Coronary artery (tissue), 2 donors: ENCODE measurements at regions not wholly inside any gene's neighbourhood (a gene's known extent, or its start where the extent isn't known, plus 50 kb on each side); places are given as distances from the start of the nearest gene placed in this dataset.

Experiments used
- DNase-seq: peaks from one replicate; pipeline ENCODE4 v3.0.0-alpha.2; 2017; ENCODE audit warnings: low spot score
- H3K27ac ChIP-seq, 2 donors: fragments of 200-600 bp; sonication (generic); one replicate each; pipeline ENCODE4 v1.5.1; 2016 to 2019
- H3K4me3 ChIP-seq: fragments of 200-600 bp; sonication (generic); 2 replicates; pipeline ENCODE4 v1.5.1; 2016; ENCODE audit warnings: mild to moderate bottlenecking, moderate library complexity
- CTCF ChIP-seq: fragments of 200-600 bp; sonication (generic); IDR thresholded peaks from one replicate; pipeline ENCODE4 v1.5.1; 2019; ENCODE audit warnings: antibody characterized with exemption

DNA sequence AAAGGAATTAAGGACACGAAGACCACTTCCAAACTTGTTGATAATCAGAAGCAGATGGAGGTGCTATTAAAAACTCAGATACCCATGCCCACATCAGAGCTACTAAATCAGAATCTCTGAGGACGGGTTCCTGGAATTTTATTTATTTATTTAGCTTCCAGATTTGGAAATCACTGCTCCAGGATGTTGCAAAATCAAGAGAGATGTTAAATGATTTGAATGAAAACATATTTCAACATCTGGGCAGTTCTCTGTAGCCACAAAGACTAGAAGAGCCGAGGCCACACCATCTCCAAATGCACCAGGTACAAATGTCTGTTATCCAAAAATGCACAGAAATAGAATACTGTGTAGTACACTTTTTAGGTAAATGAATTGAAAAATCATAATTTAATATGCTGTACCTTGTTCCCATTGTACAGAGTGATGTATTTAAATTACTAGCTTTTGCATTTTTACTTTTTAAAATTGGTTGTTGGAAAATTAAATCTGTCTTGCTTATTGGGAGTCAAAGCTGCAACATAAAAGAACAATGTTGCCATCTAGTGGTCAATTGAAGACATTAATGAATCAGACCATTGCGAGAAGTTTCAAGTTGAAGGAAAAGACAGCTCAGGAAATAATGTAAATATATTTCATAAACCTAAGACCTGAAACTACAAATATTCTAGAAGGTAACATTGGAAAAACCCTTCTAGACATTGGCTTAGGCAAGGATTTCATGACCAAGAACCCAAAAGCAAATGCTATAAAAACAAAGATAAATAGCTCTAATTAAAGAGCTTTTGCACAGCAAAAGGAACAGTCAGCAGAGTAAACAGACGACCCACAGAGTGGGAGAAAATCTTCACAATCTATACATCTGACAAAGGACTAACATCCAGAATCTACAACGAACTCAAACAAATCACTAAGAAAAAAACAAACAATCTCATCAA lies 151.3 kb upstream of the TTC29 start:
- DNase-seq, result no peak
- no peak overlapping the region for H3K4me3 ChIP-seq
- H3K27ac ChIP-seq, result no peak overlapping the region
- peak; percentile 36 for TF ChIP-seq CTCF

DNA sequence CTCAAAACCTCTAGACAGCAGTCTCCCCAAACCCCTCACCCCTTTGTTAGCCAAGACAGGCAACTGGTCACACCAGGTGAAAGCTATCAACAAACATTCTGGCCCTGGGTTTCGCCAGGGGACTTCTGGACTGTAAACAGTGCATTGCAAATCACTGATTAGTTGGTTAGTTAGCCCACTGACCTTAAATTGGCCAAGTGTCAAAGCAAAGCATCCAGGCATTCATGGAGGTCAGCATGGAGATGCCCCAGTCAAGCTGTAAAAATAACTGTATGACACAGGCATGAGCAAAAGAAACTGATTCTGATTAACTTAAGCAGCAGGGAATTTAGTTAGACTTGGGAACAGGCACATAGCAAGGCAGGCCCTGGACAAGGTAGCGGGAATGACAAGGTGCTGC lies 156.0 kb upstream of the TTC29 start:
- TF ChIP-seq CTCF, result no peak
- Histone ChIP-seq H3K4me3 (no peak overlapping the region), H3K27ac (no peak overlapping the region)
- no peak for DNase-seq

DNA sequence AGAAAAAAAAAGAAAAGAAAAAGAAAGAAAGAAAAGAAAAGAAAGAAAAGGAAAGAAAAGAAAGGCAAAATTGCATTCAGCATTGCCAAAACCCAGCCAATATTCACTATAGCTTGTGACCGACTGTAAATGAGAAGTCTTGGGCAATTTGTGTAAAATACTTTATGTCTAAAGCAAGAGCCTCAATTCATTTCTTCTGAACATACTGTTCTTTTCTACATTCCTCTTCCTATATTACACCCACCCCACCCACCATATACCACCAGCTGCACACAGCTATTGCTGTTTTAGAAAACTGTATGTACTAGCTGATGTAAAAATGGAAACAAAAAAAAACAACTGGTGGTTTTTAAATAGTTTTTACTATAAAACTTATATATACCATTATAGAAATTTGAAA lies 156.9 kb upstream of the TTC29 start:
- no peak overlapping the region for H3K4me3 ChIP-seq
- no peak overlapping the region for H3K27ac ChIP-seq
- DNase-seq, result no peak
- TF ChIP-seq CTCF, result no peak

- no peak for TF ChIP-seq CTCF
- DNase-seq, result peak; percentile 96
- Histone ChIP-seq H3K4me3 (no peak overlapping the region), H3K27ac (peak overlapping the region; percentile 74 to 80)
Measured at GRCh38 chr4:147103403-147103946, 157.8 kb upstream of the TTC29 start.

DNA sequence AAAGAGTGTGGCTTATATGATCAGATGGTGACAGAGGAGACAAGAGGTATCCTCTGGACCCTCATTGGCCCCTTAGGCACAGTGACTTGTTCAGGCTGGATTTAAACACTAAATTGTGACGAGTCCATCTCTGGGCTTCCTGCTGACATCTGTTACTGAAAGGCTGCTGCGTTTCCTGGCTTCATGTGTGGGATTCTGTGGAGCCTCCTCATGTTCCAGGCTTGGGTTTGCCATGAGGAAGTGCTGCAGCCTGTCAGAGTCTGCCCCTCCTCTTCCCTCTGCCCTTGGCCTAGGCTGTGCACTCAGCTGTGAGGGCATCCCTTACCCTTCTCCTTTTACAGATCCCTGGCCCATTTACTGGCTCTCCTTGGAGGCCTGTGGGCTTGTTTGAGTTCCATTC lies 159.1 kb upstream of the TTC29 start:
- no peak for DNase-seq
- H3K27ac ChIP-seq, result peak overlapping the region in 1 of 2 donors; percentile 4
- TF ChIP-seq CTCF, result no peak
- H3K4me3 ChIP-seq, result no peak overlapping the region

DNA sequence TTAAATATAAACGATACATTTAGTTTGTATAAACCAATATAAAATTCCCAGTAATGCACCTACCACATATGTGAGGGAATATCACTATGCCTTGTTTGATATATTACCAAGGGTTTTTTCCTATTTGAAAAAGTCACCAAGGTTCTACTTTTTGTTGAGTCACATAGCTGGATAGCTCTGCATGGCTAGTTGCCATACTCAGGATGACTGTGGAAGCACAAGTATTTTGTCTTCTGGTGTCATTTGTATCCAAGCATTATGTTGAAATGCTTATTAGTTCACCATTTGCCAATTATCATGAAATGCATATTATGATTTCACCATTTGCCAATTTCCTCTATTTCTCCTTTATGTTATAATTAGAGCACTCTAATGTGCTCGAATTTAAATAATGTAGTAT lies 162.7 kb upstream of the TTC29 start:
- Histone ChIP-seq H3K4me3 (no peak overlapping the region), H3K27ac (no peak overlapping the region)
- no peak for DNase-seq
- TF ChIP-seq CTCF, result no peak

GRCh38 chr4:147109800-147110199 lies 164.1 kb upstream of the TTC29 start:
- no peak overlapping the region for H3K27ac ChIP-seq
- no peak overlapping the region for H3K4me3 ChIP-seq
- no peak for DNase-seq
- no peak for TF ChIP-seq CTCF
